Nephron progenitor cell (in vitro differentiated cells): ENCODE measurements at regions not wholly inside any gene's neighbourhood (a gene's known extent, or its start where the extent isn't known, plus 50 kb on each side); places are given as distances from the start of the nearest gene placed in this dataset.

Experiments
- DNase-seq: peaks from one replicate; pipeline ENCODE4 v3.0.0; 2021
- H3K27ac Mint-ChIP-seq: 2 replicates; pipeline ENCODE4 v1.8.0; 2021; ENCODE audit warnings: mild to moderate bottlenecking, moderate library complexity, mixed read lengths
- H3K27me3 Mint-ChIP-seq: 2 replicates; pipeline ENCODE4 v1.8.0; 2021; ENCODE audit warnings: mild to moderate bottlenecking, low read depth, mixed read lengths; ENCODE audit not compliant: poor library complexity
- H3K36me3 Mint-ChIP-seq: 2 replicates; pipeline ENCODE4 v1.8.0; 2021; ENCODE audit warnings: low read depth, mixed read lengths
- H3K4me1 Mint-ChIP-seq: 2 replicates; pipeline ENCODE4 v1.8.0; 2021; ENCODE audit warnings: mixed read lengths
- H3K4me3 Mint-ChIP-seq: 2 replicates; pipeline ENCODE4 v1.8.0; 2021; ENCODE audit warnings: mild to moderate bottlenecking, moderate library complexity, mixed read lengths
- H3K9me3 Mint-ChIP-seq: 2 replicates; pipeline ENCODE4 v1.8.0; 2021; ENCODE audit warnings: mild to moderate bottlenecking, moderate library complexity, mixed read lengths
- CTCF ChIP-seq: fragments of 200-600 bp; sonication (generic); IDR thresholded peaks from 2 replicates; pipeline ENCODE4 v1.5.0; 2021; ENCODE audit warnings: antibody characterized with exemption

GRCh38 chr2:56013475-56013874 is 89.9 kb upstream of the EFEMP1 start:
- H3K27me3 Mint-ChIP-seq: no peaks in the 10 kb centered on the region
- no peak for DNase-seq
- H3K4me1 Mint-ChIP-seq: peaks cover 33% of the 10 kb centered on the region
- H3K27ac Mint-ChIP-seq: no peak overlapping the region
- H3K9me3 Mint-ChIP-seq: no peaks in the 10 kb centered on the region
- H3K4me3 Mint-ChIP-seq: no peak overlapping the region
- TF ChIP-seq CTCF: no peak
- no peaks in the 10 kb centered on the region for H3K36me3 Mint-ChIP-seq

- no peak for DNase-seq
- Mint-ChIP-seq H3K4me1 (peaks cover 33% of the 10 kb centered on the region), H3K4me3 (no peak overlapping the region), H3K36me3 (no peaks in the 10 kb centered on the region), H3K27me3 (no peaks in the 10 kb centered on the region), H3K27ac (no peak overlapping the region), H3K9me3 (no peaks in the 10 kb centered on the region)
- TF ChIP-seq CTCF: no peak
These were observed 90.6 kb upstream of the EFEMP1 start for GRCh38 chr2:56014046-56014730.

GRCh38 chr2:56015711-56016115 is 92.1 kb upstream of the EFEMP1 start:
- Mint-ChIP-seq H3K36me3 (no peaks in the 10 kb centered on the region), H3K4me3 (peak overlapping the region; percentile 5), H3K4me1 (peaks cover 33% of the 10 kb centered on the region), H3K27me3 (peaks cover 2% of the 10 kb centered on the region), H3K9me3 (no peaks in the 10 kb centered on the region), H3K27ac (peak overlapping the region; percentile 90)
- DNase-seq: peak; percentile 8
- no peak for TF ChIP-seq CTCF

GRCh38 chr2:56017784-56018183 is 94.2 kb upstream of the EFEMP1 start:
- Mint-ChIP-seq H3K4me1 (peaks cover 43% of the 10 kb centered on the region), H3K36me3 (no peaks in the 10 kb centered on the region), H3K27ac (peak overlapping the region; percentile 36), H3K4me3 (no peak overlapping the region), H3K27me3 (peaks cover 2% of the 10 kb centered on the region), H3K9me3 (no peaks in the 10 kb centered on the region)
- no peak for DNase-seq
- TF ChIP-seq CTCF: no peak

GRCh38 chr2:56018267-56018666 is 94.7 kb upstream of the EFEMP1 start:
- DNase-seq: no peak
- H3K9me3 Mint-ChIP-seq: no peaks in the 10 kb centered on the region
- no peak for TF ChIP-seq CTCF
- no peak overlapping the region for H3K4me3 Mint-ChIP-seq
- no peak overlapping the region for H3K27ac Mint-ChIP-seq
- H3K4me1 Mint-ChIP-seq: peaks cover 42% of the 10 kb centered on the region
- peaks cover 4% of the 10 kb centered on the region for H3K27me3 Mint-ChIP-seq
- no peaks in the 10 kb centered on the region for H3K36me3 Mint-ChIP-seq

- no peak for DNase-seq
- H3K27ac Mint-ChIP-seq: no peak overlapping the region
- no peak overlapping the region for H3K4me3 Mint-ChIP-seq
- no peaks in the 10 kb centered on the region for H3K9me3 Mint-ChIP-seq
- peaks cover 9% of the 10 kb centered on the region for H3K27me3 Mint-ChIP-seq
- TF ChIP-seq CTCF: no peak
- H3K4me1 Mint-ChIP-seq: peaks cover 17% of the 10 kb centered on the region
- no peaks in the 10 kb centered on the region for H3K36me3 Mint-ChIP-seq
These were observed 97.5 kb upstream of the EFEMP1 start for GRCh38 chr2:56021136-56021474.
